MM.1S (cell line): ENCODE measurements at regions not wholly inside any gene's neighbourhood (a gene's known extent, or its start where the extent isn't known, plus 50 kb on each side); places are given as distances from the start of the nearest gene placed in this dataset.

Source experiments
- DNase-seq: peaks from one replicate; pipeline ENCODE4 v3.0.0-alpha.2; 2015
- H2AFZ ChIP-seq: fragments of 300-600 bp; sonication (generic); 2 replicates; pipeline ENCODE4 v1.6.0; 2016; ENCODE audit warnings: antibody characterized with exemption, low read length
- H3F3A ChIP-seq: fragments of 300-600 bp; sonication (generic); 2 replicates; pipeline ENCODE4 v1.6.1; 2016; ENCODE audit warnings: mild to moderate bottlenecking, antibody characterized with exemption, low read length, moderate library complexity, mixed read lengths; ENCODE audit not compliant: insufficient read depth
- H3K27ac ChIP-seq: fragments of 300-600 bp; sonication (generic); 2 replicates; pipeline ENCODE4 v1.5.1; 2016; ENCODE audit warnings: mild to moderate bottlenecking, low read length
- H3K27me3 ChIP-seq: fragments of 300-600 bp; sonication (generic); replicated peaks from 2 replicates; pipeline ENCODE4 v1.6.0; 2016; ENCODE audit warnings: low read length; ENCODE audit not compliant: insufficient read depth
- H3K36me3 ChIP-seq: fragments of 300-600 bp; sonication (generic); replicated peaks from 2 replicates; pipeline ENCODE4 v1.6.1; 2016; ENCODE audit warnings: mild to moderate bottlenecking, low read length, mixed read lengths; ENCODE audit not compliant: insufficient read depth
- H3K4me1 ChIP-seq: fragments of 300-600 bp; sonication (generic); 2 replicates; pipeline ENCODE4 v1.6.1; 2016; ENCODE audit warnings: low read length, mixed read lengths
- H3K4me2 ChIP-seq: fragments of 300-600 bp; sonication (generic); 2 replicates; pipeline ENCODE4 v1.6.0; 2016; ENCODE audit warnings: low read depth, low read length
- H3K4me3 ChIP-seq: fragments of 300-600 bp; sonication (generic); 2 replicates; pipeline ENCODE4 v1.5.1; 2016; ENCODE audit warnings: low read length, mixed read lengths
- H3K79me2 ChIP-seq: fragments of 300-600 bp; sonication (generic); 2 replicates; pipeline ENCODE4 v1.6.1; 2016; ENCODE audit warnings: mixed run types, low read length, mixed read lengths
- H3K9ac ChIP-seq: fragments of 300-600 bp; sonication (generic); 2 replicates; pipeline ENCODE4 v1.6.1; 2016; ENCODE audit warnings: low read length, mixed read lengths
- H3K9me2 ChIP-seq: fragments of 300-600 bp; sonication (generic); replicated peaks from 2 replicates; pipeline ENCODE4 v1.6.1; 2016; ENCODE audit warnings: mild to moderate bottlenecking, low read length, mixed read lengths; ENCODE audit not compliant: insufficient read depth
- H3K9me3 ChIP-seq: fragments of 300-600 bp; sonication (generic); replicated peaks from 2 replicates; pipeline ENCODE4 v1.6.1; 2016; ENCODE audit warnings: mild to moderate bottlenecking, low read length, mixed read lengths; ENCODE audit not compliant: insufficient read depth
- H4K20me1 ChIP-seq: fragments of 300-600 bp; sonication (generic); 2 replicates; pipeline ENCODE4 v1.6.1; 2016; ENCODE audit warnings: mild to moderate bottlenecking, low read length, moderate library complexity, mixed read lengths; ENCODE audit not compliant: insufficient read depth
- EZH2 ChIP-seq: fragments of 300-600 bp; sonication (generic); optimal IDR thresholded peaks from 2 replicates; pipeline ENCODE3; 2017; ENCODE audit warnings: low read depth, mild to moderate bottlenecking, antibody characterized with exemption, low read length, mixed read lengths
- EZH2phosphoT487 ChIP-seq: fragments of 300-600 bp; sonication (generic); IDR thresholded peaks from 2 replicates; pipeline ENCODE4 v1.6.1; 2018; ENCODE audit warnings: antibody characterized with exemption, low read length
- TF ChIP-seq, protein P1 (sequence below): fragments of 300-600 bp; sonication (generic); IDR thresholded peaks from 2 replicates; pipeline ENCODE4 v1.5.1; 2016; ENCODE audit warnings: antibody characterized with exemption, low read length, mixed read lengths

DNA sequence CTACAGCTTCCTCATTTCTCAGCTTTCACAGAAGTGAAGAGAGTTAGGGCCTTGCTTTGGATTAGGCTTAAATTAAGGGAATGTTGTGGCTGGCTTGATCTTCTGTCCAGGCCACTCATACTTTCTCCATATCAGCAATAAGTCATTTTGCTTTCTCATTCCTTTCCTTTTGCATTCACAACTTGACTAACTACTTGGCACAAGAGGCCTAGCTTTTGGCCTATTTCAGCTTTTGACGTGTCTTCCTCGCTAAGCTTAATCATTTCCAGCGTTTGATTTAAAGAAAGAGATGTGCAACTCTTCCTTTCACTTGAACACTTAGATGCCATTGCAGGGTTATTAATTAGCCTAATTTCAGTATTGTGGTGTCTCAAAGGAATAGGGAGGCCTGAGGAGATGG is 712.0 kb downstream of the INHBA start:
- Histone ChIP-seq H2AFZ (no peak overlapping the region), H3K4me1 (no peaks in the 10 kb centered on the region), H3K79me2 (no peaks in the 10 kb centered on the region), H3F3A (no peaks in the 10 kb centered on the region), H3K4me3 (no peak overlapping the region), H3K27me3 (no peaks in the 10 kb centered on the region), H3K4me2 (no peak overlapping the region), H3K36me3 (no peaks in the 10 kb centered on the region), H3K9ac (no peak overlapping the region), H3K9me3 (no peaks in the 10 kb centered on the region), H3K27ac (no peak overlapping the region), H3K9me2 (no peaks in the 10 kb centered on the region), H4K20me1 (no peaks in the 10 kb centered on the region)
- DNase-seq = no peak
- TF ChIP-seq EZH2 (no peak), EZH2phosphoT487 (no peak)
- TF ChIP-seq, protein P1, sequence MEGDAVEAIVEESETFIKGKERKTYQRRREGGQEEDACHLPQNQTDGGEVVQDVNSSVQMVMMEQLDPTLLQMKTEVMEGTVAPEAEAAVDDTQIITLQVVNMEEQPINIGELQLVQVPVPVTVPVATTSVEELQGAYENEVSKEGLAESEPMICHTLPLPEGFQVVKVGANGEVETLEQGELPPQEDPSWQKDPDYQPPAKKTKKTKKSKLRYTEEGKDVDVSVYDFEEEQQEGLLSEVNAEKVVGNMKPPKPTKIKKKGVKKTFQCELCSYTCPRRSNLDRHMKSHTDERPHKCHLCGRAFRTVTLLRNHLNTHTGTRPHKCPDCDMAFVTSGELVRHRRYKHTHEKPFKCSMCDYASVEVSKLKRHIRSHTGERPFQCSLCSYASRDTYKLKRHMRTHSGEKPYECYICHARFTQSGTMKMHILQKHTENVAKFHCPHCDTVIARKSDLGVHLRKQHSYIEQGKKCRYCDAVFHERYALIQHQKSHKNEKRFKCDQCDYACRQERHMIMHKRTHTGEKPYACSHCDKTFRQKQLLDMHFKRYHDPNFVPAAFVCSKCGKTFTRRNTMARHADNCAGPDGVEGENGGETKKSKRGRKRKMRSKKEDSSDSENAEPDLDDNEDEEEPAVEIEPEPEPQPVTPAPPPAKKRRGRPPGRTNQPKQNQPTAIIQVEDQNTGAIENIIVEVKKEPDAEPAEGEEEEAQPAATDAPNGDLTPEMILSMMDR = no peak

DNA sequence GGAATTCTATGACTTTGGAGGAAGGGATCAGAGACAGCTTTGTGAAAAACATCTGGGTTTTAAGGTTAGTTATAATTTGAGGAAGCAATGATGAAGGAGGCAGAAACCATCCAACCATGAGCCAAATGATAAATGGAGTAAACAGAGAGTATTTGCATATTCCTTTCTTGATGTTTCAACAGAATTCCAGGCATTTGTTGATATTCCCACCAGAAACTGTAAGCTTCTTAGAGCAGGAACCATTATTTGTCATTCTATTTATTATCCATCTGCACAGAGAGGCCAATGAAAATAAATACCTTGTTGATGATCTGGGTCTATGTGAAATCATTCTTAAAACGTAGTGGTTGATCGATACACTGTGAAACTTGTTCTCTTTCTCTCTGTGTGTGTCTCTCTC is 715.3 kb downstream of the INHBA start:
- H3K79me2 ChIP-seq = no peaks in the 10 kb centered on the region
- H3K36me3 ChIP-seq = no peaks in the 10 kb centered on the region
- H4K20me1 ChIP-seq = no peaks in the 10 kb centered on the region
- H3K9me3 ChIP-seq = no peaks in the 10 kb centered on the region
- H2AFZ ChIP-seq = no peak overlapping the region
- H3K4me1 ChIP-seq = no peaks in the 10 kb centered on the region
- no peak overlapping the region for H3K4me2 ChIP-seq
- no peaks in the 10 kb centered on the region for H3F3A ChIP-seq
- no peak overlapping the region for H3K9ac ChIP-seq
- DNase-seq = no peak
- TF ChIP-seq, protein P1 = no peak
- TF ChIP-seq EZH2phosphoT487 (no peak), EZH2 (no peak)
- H3K4me3 ChIP-seq = no peak overlapping the region
- no peaks in the 10 kb centered on the region for H3K27me3 ChIP-seq
- no peak overlapping the region for H3K27ac ChIP-seq
- no peaks in the 10 kb centered on the region for H3K9me2 ChIP-seq

DNA sequence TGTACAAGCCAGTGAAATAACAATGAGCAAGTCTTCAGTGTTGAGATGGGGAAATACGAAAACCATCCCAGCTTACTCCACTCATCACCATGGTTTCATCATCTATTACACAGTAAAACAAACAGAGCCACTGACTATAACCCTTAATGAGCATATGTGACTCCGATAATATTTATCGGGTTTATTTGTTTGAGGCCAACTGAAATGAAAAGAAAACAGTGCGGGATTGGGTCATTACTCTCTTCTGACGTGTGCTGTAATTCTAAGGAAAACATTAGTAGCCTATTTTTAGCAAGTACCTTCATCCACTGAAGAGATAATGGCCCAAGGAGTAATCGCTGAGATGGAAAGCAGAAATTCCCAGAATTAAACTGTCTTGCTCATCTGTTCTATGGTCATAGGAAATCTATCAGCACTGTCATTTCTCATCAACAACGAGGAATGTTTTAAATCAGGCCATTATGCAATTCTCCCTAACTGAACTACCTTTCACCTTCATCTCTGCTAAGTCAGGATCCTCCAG is 716.5 kb downstream of the INHBA start:
- DNase-seq = no peak

More for the DNA sequence above, 716.5 kb downstream of the INHBA start:
- H3K4me3 ChIP-seq = no peak overlapping the region
- H3K4me2 ChIP-seq = no peak overlapping the region
- no peaks in the 10 kb centered on the region for H3K79me2 ChIP-seq
- no peaks in the 10 kb centered on the region for H3K4me1 ChIP-seq
- H3K27ac ChIP-seq = no peak overlapping the region
- no peaks in the 10 kb centered on the region for H3F3A ChIP-seq
- no peaks in the 10 kb centered on the region for H3K27me3 ChIP-seq
- H3K9me3 ChIP-seq = no peaks in the 10 kb centered on the region
- no peak overlapping the region for H3K9ac ChIP-seq
- TF ChIP-seq, protein P1 = no peak
- no peak for TF ChIP-seq EZH2phosphoT487
- TF ChIP-seq EZH2 = no peak
- H3K9me2 ChIP-seq = no peaks in the 10 kb centered on the region
- no peak overlapping the region for H2AFZ ChIP-seq
- no peaks in the 10 kb centered on the region for H3K36me3 ChIP-seq
- H4K20me1 ChIP-seq = no peaks in the 10 kb centered on the region
